NT2/D1 (cell line): ENCODE measurements at regions not wholly inside any gene's neighbourhood (a gene's known extent, or its start where the extent isn't known, plus 50 kb on each side); places are given as distances from the start of the nearest gene placed in this dataset.

Experiments
- DNase-seq: peaks from one replicate; pipeline ENCODE4 v3.0.0-alpha.2; 2011; ENCODE audit warnings: low read depth, low spot score
- H3K27me3 ChIP-seq: 2 replicates; pipeline ENCODE4 v1.6.0; 2011; ENCODE audit warnings: mild to moderate bottlenecking; ENCODE audit not compliant: insufficient read length, insufficient read depth
- H3K36me3 ChIP-seq: 2 replicates; pipeline ENCODE4 v1.6.1; 2011; ENCODE audit warnings: mild to moderate bottlenecking, low read length, mixed read lengths; ENCODE audit not compliant: insufficient read depth, insufficient read length
- H3K4me1 ChIP-seq: 2 replicates; pipeline ENCODE4 v1.5.1; 2011; ENCODE audit not compliant: insufficient read depth, insufficient read length
- H3K4me3 ChIP-seq: 2 replicates; pipeline ENCODE4 v1.5.1; 2011; ENCODE audit warnings: low read depth; ENCODE audit not compliant: insufficient read length
- H3K9ac ChIP-seq: 2 replicates; pipeline ENCODE4 v1.6.0; 2011; ENCODE audit warnings: low read depth; ENCODE audit not compliant: insufficient read length
- H3K9me3 ChIP-seq: 2 replicates; pipeline ENCODE4 v1.5.1; 2011; ENCODE audit warnings: mild to moderate bottlenecking, low read length; ENCODE audit not compliant: insufficient read depth
- SUZ12 ChIP-seq: IDR thresholded peaks from 2 replicates; pipeline ENCODE4 v1.6.1; 2011; ENCODE audit not compliant: insufficient read length, insufficient read depth; ENCODE audit errors: extremely low read depth
- YY1 ChIP-seq: IDR thresholded peaks from 2 replicates; pipeline ENCODE4 v1.6.1; 2011; ENCODE audit not compliant: insufficient read length, insufficient read depth
- ZNF274 ChIP-seq: IDR thresholded peaks from 2 replicates; pipeline ENCODE4 v1.6.1; 2011; ENCODE audit warnings: mild to moderate bottlenecking, low read depth, low read length

- Histone ChIP-seq H3K36me3 (no peaks in the 10 kb centered on the region), H3K4me1 (no peaks in the 10 kb centered on the region), H3K27me3 (no peaks in the 10 kb centered on the region), H3K9me3 (no peaks in the 10 kb centered on the region), H3K4me3 (no peak overlapping the region), H3K9ac (no peak overlapping the region)
- TF ChIP-seq SUZ12 (no peak), ZNF274 (no peak)
- no peak for DNase-seq
These were observed 361.6 kb upstream of the RUNX1 start for GRCh38 chr21:35410656-35411055.

- Histone ChIP-seq H3K4me1 (no peaks in the 10 kb centered on the region), H3K27me3 (no peaks in the 10 kb centered on the region), H3K36me3 (no peaks in the 10 kb centered on the region)
These were observed 361.0 kb upstream of the RUNX1 start for GRCh38 chr21:35410123-35410522.

GRCh38 chr21:35408401-35408800 is 359.3 kb upstream of the RUNX1 start:
- Histone ChIP-seq H3K27me3 (no peaks in the 10 kb centered on the region), H3K36me3 (no peaks in the 10 kb centered on the region), H3K9ac (no peak overlapping the region), H3K4me3 (no peak overlapping the region), H3K9me3 (no peaks in the 10 kb centered on the region), H3K4me1 (no peaks in the 10 kb centered on the region)
- no peak for DNase-seq
- no peak for TF ChIP-seq ZNF274
- no peak for TF ChIP-seq YY1
- TF ChIP-seq SUZ12 = no peak

More at GRCh38 chr21:35410123-35410522, 361.0 kb upstream of the RUNX1 start:
- DNase-seq = no peak
- H3K4me3 ChIP-seq = no peak overlapping the region
- H3K9ac ChIP-seq = no peak overlapping the region
- no peaks in the 10 kb centered on the region for H3K9me3 ChIP-seq
- TF ChIP-seq YY1 = no peak
- TF ChIP-seq SUZ12 = no peak
- no peak for TF ChIP-seq ZNF274

- DNase-seq = no peak
- Histone ChIP-seq H3K9me3 (no peaks in the 10 kb centered on the region), H3K27me3 (no peaks in the 10 kb centered on the region), H3K4me1 (no peaks in the 10 kb centered on the region), H3K4me3 (no peak overlapping the region), H3K36me3 (no peaks in the 10 kb centered on the region), H3K9ac (no peak overlapping the region)
- TF ChIP-seq ZNF274 (no peak), YY1 (no peak), SUZ12 (no peak)
These were observed 357.5 kb upstream of the RUNX1 start for GRCh38 chr21:35406635-35407034.

GRCh38 chr21:35405981-35406380 is 356.9 kb upstream of the RUNX1 start:
- no peak for TF ChIP-seq SUZ12
- TF ChIP-seq YY1 = no peak
- no peak for TF ChIP-seq ZNF274
- H3K36me3 ChIP-seq = no peaks in the 10 kb centered on the region
- no peak for DNase-seq

GRCh38 chr21:35404247-35404646 is 355.1 kb upstream of the RUNX1 start:
- no peak overlapping the region for H3K4me3 ChIP-seq
- TF ChIP-seq YY1 (no peak), SUZ12 (no peak), ZNF274 (no peak)
- no peak overlapping the region for H3K9ac ChIP-seq
- no peak for DNase-seq
- no peaks in the 10 kb centered on the region for H3K36me3 ChIP-seq
- no peaks in the 10 kb centered on the region for H3K9me3 ChIP-seq
- no peaks in the 10 kb centered on the region for H3K4me1 ChIP-seq
- H3K27me3 ChIP-seq = no peaks in the 10 kb centered on the region

More at GRCh38 chr21:35405981-35406380, 356.9 kb upstream of the RUNX1 start:
- no peak overlapping the region for H3K4me3 ChIP-seq
- H3K9me3 ChIP-seq = no peaks in the 10 kb centered on the region
- H3K4me1 ChIP-seq = no peaks in the 10 kb centered on the region
- no peaks in the 10 kb centered on the region for H3K27me3 ChIP-seq
- no peak overlapping the region for H3K9ac ChIP-seq

GRCh38 chr21:35402061-35402460 is 353.0 kb upstream of the RUNX1 start:
- TF ChIP-seq ZNF274 (no peak), YY1 (no peak), SUZ12 (no peak)
- no peaks in the 10 kb centered on the region for H3K27me3 ChIP-seq
- no peaks in the 10 kb centered on the region for H3K4me1 ChIP-seq
- no peak for DNase-seq
- no peak overlapping the region for H3K9ac ChIP-seq
- H3K9me3 ChIP-seq = no peaks in the 10 kb centered on the region
- no peak overlapping the region for H3K4me3 ChIP-seq
- no peaks in the 10 kb centered on the region for H3K36me3 ChIP-seq
